Small intestine (tissue), 7 donors: ENCODE measurements at regions not wholly inside any gene's neighbourhood (a gene's known extent, or its start where the extent isn't known, plus 50 kb on each side); places are given as distances from the start of the nearest gene placed in this dataset.

Experiments used
- DNase-seq, 2 donors: peaks; one replicate each; pipeline versions ENCODE4 v3.0.0 to v3.0.0-alpha.2; 2013
- FAIRE-seq: peaks from 2 replicates; lab custom pipeline; 2012; peaks lifted over from hg19 to GRCh38; lab: Jason Lieb, UNC
- H3K27ac ChIP-seq, 3 donors: one replicate each; pipeline ENCODE4 v1.5.1; 2013; ENCODE audit warnings: low read length in 2 of 3, mild to moderate bottlenecking in 2 of 3, control low read depth in 1 of 3, inconsistent platforms in 1 of 3, low read depth in 1 of 3, moderate library complexity in 1 of 3
- H3K27me3 ChIP-seq, 3 donors: one replicate each; pipeline ENCODE4 v1.6.1; 2013; ENCODE audit warnings: low read length in 3 of 3, inconsistent platforms in 1 of 3; ENCODE audit not compliant: control insufficient read depth in 3 of 3, insufficient read depth in 3 of 3
- H3K36me3 ChIP-seq, 3 donors: one replicate each; pipeline ENCODE4 v1.6.1; 2013; ENCODE audit warnings: low read length in 3 of 3, inconsistent platforms in 1 of 3, low read depth in 1 of 3, mild to moderate bottlenecking in 1 of 3, moderate library complexity in 1 of 3; ENCODE audit not compliant: control insufficient read depth in 3 of 3, insufficient read depth in 2 of 3
- H3K4me1 ChIP-seq, 3 donors: one replicate each; pipeline ENCODE4 v1.6.1; 2013; ENCODE audit warnings: low read length in 2 of 3, inconsistent platforms in 1 of 3, low read depth in 1 of 3, mild to moderate bottlenecking in 1 of 3, moderate library complexity in 1 of 3; ENCODE audit not compliant: control insufficient read depth in 3 of 3, insufficient read depth in 2 of 3
- H3K4me3 ChIP-seq, 3 donors: one replicate each; pipeline ENCODE4 v1.5.1; 2013; ENCODE audit warnings: low read length in 3 of 3, control low read depth in 1 of 3, inconsistent platforms in 1 of 3, low read depth in 1 of 3, mild to moderate bottlenecking in 1 of 3, moderate library complexity in 1 of 3
- H3K9me3 ChIP-seq, 2 donors: one replicate each; pipeline ENCODE4 v1.6.1; 2013; ENCODE audit warnings: low read depth in 1 of 2, low read length in 1 of 2; ENCODE audit not compliant: control insufficient read depth in 2 of 2, insufficient read depth in 1 of 2
- WGBS, 3 donors: extraction: QIAGEN DNeasy Blood & Tissue Kit; methylation state at CpG; one replicate each; pipeline ENCODE4 v1.1.7; 2013; 5-methylcytosine and 5-hydroxymethylcytosine counted together
- donor health status: healthy with polysubstance abuse.
- donor health status: control.
- donor health status: control.
- donor health status: Bipolar disorder and iron deficiency.
- donor health status: healthy.

GRCh38 chr14:89000007-89000942 is 175.8 kb downstream of the TTC8 start:
- DNase-seq (peak; percentile 56 to 64), FAIRE-seq (no peak)
- Histone ChIP-seq H3K27ac (no peak overlapping the region), H3K9me3 (peaks cover 0 to 5% of the 10 kb centered on the region in 2 donors), H3K36me3 (no peaks in the 10 kb centered on the region), H3K4me1 (peaks cover 0 to 11% (median 0%) of the 10 kb centered on the region in 3 donors), H3K27me3 (no peaks in the 10 kb centered on the region), H3K4me3 (no peak overlapping the region)
- WGBS, 3 donors: 63 to 65% (median 65%) methylated on average over 9 of the region's 9 CpGs

GRCh38 chr14:89004166-89004565 is 179.7 kb downstream of the TTC8 start:
- FAIRE-seq: no peak

GRCh38 chr14:89007906-89008305 is 183.5 kb downstream of the TTC8 start:
- peaks cover 0 to 5% of the 10 kb centered on the region in 2 donors for H3K9me3 ChIP-seq
- no peaks in the 10 kb centered on the region for H3K27me3 ChIP-seq
- H3K4me3 ChIP-seq: no peak overlapping the region
- DNase-seq (no peak), FAIRE-seq (no peak)
- H3K27ac ChIP-seq: no peak overlapping the region
- H3K4me1 ChIP-seq: peaks cover 0 to 22% (median 0%) of the 10 kb centered on the region in 3 donors
- H3K36me3 ChIP-seq: no peaks in the 10 kb centered on the region

More at GRCh38 chr14:89004166-89004565, 179.7 kb downstream of the TTC8 start:
- peak; percentile 64 to 70 for DNase-seq
- Histone ChIP-seq H3K27ac (peak overlapping the region in 1 of 3 donors; percentile 59), H3K36me3 (no peaks in the 10 kb centered on the region), H3K9me3 (peaks cover 0 to 5% of the 10 kb centered on the region in 2 donors), H3K4me3 (no peak overlapping the region), H3K4me1 (peaks cover 0 to 11% (median 0%) of the 10 kb centered on the region in 3 donors), H3K27me3 (no peaks in the 10 kb centered on the region)

- Histone ChIP-seq H3K4me3 (peak overlapping the region in 2 of 3 donors; percentile 31 to 42), H3K27ac (peak overlapping the region; percentile 11 to 65 (median 65)), H3K27me3 (no peaks in the 10 kb centered on the region), H3K4me1 (peaks cover 0 to 19% (median 0%) of the 10 kb centered on the region in 3 donors), H3K9me3 (peaks cover 0 to 4% of the 10 kb centered on the region in 2 donors), H3K36me3 (no peaks in the 10 kb centered on the region)
- peak; percentile 67 to 79 for DNase-seq
- FAIRE-seq: no peak
- WGBS, 3 donors: 25 to 62% (median 44%) methylated on average over 10 of the region's 10 CpGs
Measured at GRCh38 chr14:89011355-89012281, 187.2 kb downstream of the TTC8 start.

- peak; percentile 65 to 73 for DNase-seq
Measured at GRCh38 chr14:89012282-89013097, 188.0 kb downstream of the TTC8 start.

GRCh38 chr14:89013098-89013504 is 188.7 kb downstream of the TTC8 start:
- peak overlapping the region in 1 of 3 donors; percentile 9 for H3K4me3 ChIP-seq
- FAIRE-seq: no peak
- peak overlapping the region in 1 of 3 donors; percentile 65 for H3K27ac ChIP-seq
- H3K9me3 ChIP-seq: peaks cover 0 to 4% of the 10 kb centered on the region in 2 donors
- H3K4me1 ChIP-seq: peaks cover 0 to 19% (median 0%) of the 10 kb centered on the region in 3 donors
- 24 to 56% (median 35%) methylated on average over 7 of the region's 7 CpGs for WGBS, 3 donors
- H3K36me3 ChIP-seq: no peaks in the 10 kb centered on the region
- no peaks in the 10 kb centered on the region for H3K27me3 ChIP-seq
- peak; percentile 72 to 85 for DNase-seq

More at GRCh38 chr14:89012282-89013097, 188.0 kb downstream of the TTC8 start:
- Histone ChIP-seq H3K27me3 (no peaks in the 10 kb centered on the region), H3K4me3 (peak overlapping the region in 2 of 3 donors; percentile 31 to 42), H3K4me1 (peaks cover 0 to 19% (median 0%) of the 10 kb centered on the region in 3 donors), H3K36me3 (no peaks in the 10 kb centered on the region), H3K27ac (peak overlapping the region; percentile 11 to 65 (median 65)), H3K9me3 (peaks cover 0 to 4% of the 10 kb centered on the region in 2 donors)
- no peak for FAIRE-seq
- 16 to 60% (median 31%) methylated on average over 14 of the region's 14 CpGs for WGBS, 3 donors

GRCh38 chr14:89013698-89014568 is 189.5 kb downstream of the TTC8 start:
- Histone ChIP-seq H3K4me1 (peaks cover 0 to 19% (median 0%) of the 10 kb centered on the region in 3 donors), H3K9me3 (peaks cover 0 to 4% of the 10 kb centered on the region in 2 donors), H3K27ac (no peak overlapping the region), H3K27me3 (no peaks in the 10 kb centered on the region), H3K4me3 (no peak overlapping the region), H3K36me3 (no peaks in the 10 kb centered on the region)
- 69 to 78% (median 76%) methylated on average over 11 of the region's 11 CpGs for WGBS, 3 donors
- DNase-seq: no peak
- no peak for FAIRE-seq
